HepG2 (cell line): ENCODE measurements at regions not wholly inside any gene's neighbourhood (a gene's known extent, or its start where the extent isn't known, plus 50 kb on each side); places are given as distances from the start of the nearest gene placed in this dataset.

ENCODE experiments used
- ATF6 ChIP-seq: sonication (generic); formaldehyde crosslinking; conservative IDR thresholded peaks from 2 replicates; pipeline ENCODE4 v1.4.0; 2020; ENCODE audit warnings: missing genetic modification reagents
- CHD2 ChIP-seq: IDR thresholded peaks from 2 replicates; pipeline ENCODE4 v1.6.1; 2011; ENCODE audit warnings: low read depth, low read length, improper control_type of control experiment
- CREB3 ChIP-seq: sonication (generic); formaldehyde crosslinking; IDR thresholded peaks from 2 replicates; pipeline ENCODE4 v1.5.0; 2020; ENCODE audit warnings: missing genetic modification reagents
- CTCF ChIP-seq: sonication (generic); formaldehyde crosslinking; IDR thresholded peaks from 2 replicates; pipeline ENCODE4 v1.5.0; 2020; ENCODE audit warnings: mild to moderate bottlenecking, missing genetic modification reagents, moderate library complexity
- MAX ChIP-seq: IDR thresholded peaks from 2 replicates; pipeline ENCODE4 v1.6.1; 2012; ENCODE audit warnings: inconsistent platforms
- PHB2 ChIP-seq: fragments of 450-650 bp; IDR thresholded peaks from 2 replicates; pipeline ENCODE4 v1.6.1; 2018; ENCODE audit not compliant: partially characterized antibody
- SP1 ChIP-seq, 2 experiments: fragments of 450-650 bp in 1 of 2; sonication (generic) in 1 of 2; formaldehyde crosslinking in 1 of 2; IDR thresholded peaks; 2 replicates each; pipeline versions ENCODE4 v1.4.0 to v1.6.1; 2016 to 2020; ENCODE audit warnings: missing genetic modification reagents in 1 of 2
- TF ChIP-seq, protein P1 (sequence below): sonication (generic); formaldehyde crosslinking; IDR thresholded peaks from 2 replicates; pipeline ENCODE4 v1.5.0; 2020; ENCODE audit warnings: mild to moderate bottlenecking, missing genetic modification reagents

GRCh38 chr10:4568086-4568485, 257.9 kb upstream of the AKR1E2 start:
- no peak for TF ChIP-seq CTCF
- TF ChIP-seq SP1 (IDR thresholded peaks at IDR 0.05) = no peak
- no peak for TF ChIP-seq SP1 (CRISPR knock-in tag; IDR thresholded peaks at IDR 0.05)
- TF ChIP-seq CHD2 = no peak
- no peak for TF ChIP-seq CREB3 (CRISPR knock-in tag)
- TF ChIP-seq ATF6 (CRISPR knock-in tag) = no peak
- TF ChIP-seq MAX = no peak
- no peak for TF ChIP-seq PHB2
- TF ChIP-seq, protein P1, sequence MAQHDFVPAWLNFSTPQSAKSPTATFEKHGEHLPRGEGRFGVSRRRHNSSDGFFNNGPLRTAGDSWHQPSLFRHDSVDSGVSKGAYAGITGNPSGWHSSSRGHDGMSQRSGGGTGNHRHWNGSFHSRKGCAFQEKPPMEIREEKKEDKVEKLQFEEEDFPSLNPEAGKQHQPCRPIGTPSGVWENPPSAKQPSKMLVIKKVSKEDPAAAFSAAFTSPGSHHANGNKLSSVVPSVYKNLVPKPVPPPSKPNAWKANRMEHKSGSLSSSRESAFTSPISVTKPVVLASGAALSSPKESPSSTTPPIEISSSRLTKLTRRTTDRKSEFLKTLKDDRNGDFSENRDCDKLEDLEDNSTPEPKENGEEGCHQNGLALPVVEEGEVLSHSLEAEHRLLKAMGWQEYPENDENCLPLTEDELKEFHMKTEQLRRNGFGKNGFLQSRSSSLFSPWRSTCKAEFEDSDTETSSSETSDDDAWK = no peak
